Sigmoid colon (tissue), 4 donors: ENCODE measurements at regions not wholly inside any gene's neighbourhood (a gene's known extent, or its start where the extent isn't known, plus 50 kb on each side); places are given as distances from the start of the nearest gene placed in this dataset.

Source experiments
- POLR2A ChIP-seq, 2 donors: fragments of 450-650 bp; IDR thresholded peaks; one replicate each; pipeline ENCODE4 v1.6.1; 2016; ENCODE audit warnings: antibody characterized with exemption in 2 of 2, mild to moderate bottlenecking in 2 of 2, moderate library complexity in 2 of 2
- POLR2AphosphoS5 ChIP-seq, 4 donors: sonication (generic); formaldehyde crosslinking; IDR thresholded peaks; one replicate each; pipeline ENCODE4 v1.6.1; 2017; ENCODE audit warnings: antibody characterized with exemption in 4 of 4
- TF ChIP-seq, protein P1 (sequence below), 4 experiments: fragments of 450-650 bp in 3 of 4; fragments of 200-600 bp in 1 of 4; IDR thresholded peaks; one replicate each; pipeline ENCODE4 v1.5.1; 2016 to 2019; ENCODE audit warnings: antibody characterized with exemption in 4 of 4, mild to moderate bottlenecking in 3 of 4, moderate library complexity in 2 of 4

DNA sequence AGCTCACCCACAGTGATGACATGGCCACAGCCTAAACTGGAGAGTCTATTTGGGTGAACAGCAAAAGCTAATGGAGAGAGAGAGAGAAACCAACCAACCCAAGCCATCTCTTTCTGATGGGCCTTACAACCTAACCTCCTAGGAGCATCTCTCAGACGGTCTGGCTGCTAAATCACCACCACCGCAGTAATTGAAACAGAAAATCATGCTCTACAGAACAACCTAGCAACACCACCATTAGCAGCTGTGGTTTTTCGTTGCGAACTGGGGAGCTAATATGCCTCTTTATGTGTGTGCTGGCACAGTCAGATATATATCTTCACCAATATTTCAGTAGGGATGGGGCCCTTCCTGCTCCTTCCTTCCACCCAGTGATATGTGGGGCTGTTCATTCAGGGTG, 166.9 kb upstream of the PROK2 start:
- TF ChIP-seq, protein P1, sequence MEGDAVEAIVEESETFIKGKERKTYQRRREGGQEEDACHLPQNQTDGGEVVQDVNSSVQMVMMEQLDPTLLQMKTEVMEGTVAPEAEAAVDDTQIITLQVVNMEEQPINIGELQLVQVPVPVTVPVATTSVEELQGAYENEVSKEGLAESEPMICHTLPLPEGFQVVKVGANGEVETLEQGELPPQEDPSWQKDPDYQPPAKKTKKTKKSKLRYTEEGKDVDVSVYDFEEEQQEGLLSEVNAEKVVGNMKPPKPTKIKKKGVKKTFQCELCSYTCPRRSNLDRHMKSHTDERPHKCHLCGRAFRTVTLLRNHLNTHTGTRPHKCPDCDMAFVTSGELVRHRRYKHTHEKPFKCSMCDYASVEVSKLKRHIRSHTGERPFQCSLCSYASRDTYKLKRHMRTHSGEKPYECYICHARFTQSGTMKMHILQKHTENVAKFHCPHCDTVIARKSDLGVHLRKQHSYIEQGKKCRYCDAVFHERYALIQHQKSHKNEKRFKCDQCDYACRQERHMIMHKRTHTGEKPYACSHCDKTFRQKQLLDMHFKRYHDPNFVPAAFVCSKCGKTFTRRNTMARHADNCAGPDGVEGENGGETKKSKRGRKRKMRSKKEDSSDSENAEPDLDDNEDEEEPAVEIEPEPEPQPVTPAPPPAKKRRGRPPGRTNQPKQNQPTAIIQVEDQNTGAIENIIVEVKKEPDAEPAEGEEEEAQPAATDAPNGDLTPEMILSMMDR (IDR thresholded peaks at IDR 0.05), result no peak
- TF ChIP-seq POLR2A (IDR thresholded peaks at IDR 0.05), result no peak
- TF ChIP-seq POLR2AphosphoS5 (IDR thresholded peaks at IDR 0.05), result no peak
